ENCODE measurements at regions not wholly inside any gene's neighbourhood (a gene's known extent, or its start where the extent isn't known, plus 50 kb on each side); places are given as distances from the start of the nearest gene placed in this dataset.

DNA sequence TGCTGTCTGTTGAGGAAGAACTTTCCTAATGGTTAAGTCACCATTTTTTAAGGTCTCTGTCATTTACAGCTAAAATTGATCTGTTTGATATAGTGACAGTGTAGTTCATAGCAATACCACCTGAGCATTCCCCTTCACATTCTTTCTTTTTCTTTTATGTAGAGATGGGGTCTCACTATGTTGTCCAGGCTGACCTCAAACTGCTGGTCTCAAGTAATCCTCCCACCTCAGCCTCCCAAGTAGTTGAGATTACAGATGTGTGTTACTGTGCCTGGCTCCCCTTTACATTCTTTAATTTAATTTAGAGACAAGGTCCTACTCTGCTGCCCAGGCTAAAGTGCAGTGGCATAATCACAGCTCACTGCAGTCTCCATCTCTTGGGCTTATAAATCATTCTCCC is 72.7 kb upstream of the ACVR1 start (continued):
- TF ChIP-seq, protein P1, sequence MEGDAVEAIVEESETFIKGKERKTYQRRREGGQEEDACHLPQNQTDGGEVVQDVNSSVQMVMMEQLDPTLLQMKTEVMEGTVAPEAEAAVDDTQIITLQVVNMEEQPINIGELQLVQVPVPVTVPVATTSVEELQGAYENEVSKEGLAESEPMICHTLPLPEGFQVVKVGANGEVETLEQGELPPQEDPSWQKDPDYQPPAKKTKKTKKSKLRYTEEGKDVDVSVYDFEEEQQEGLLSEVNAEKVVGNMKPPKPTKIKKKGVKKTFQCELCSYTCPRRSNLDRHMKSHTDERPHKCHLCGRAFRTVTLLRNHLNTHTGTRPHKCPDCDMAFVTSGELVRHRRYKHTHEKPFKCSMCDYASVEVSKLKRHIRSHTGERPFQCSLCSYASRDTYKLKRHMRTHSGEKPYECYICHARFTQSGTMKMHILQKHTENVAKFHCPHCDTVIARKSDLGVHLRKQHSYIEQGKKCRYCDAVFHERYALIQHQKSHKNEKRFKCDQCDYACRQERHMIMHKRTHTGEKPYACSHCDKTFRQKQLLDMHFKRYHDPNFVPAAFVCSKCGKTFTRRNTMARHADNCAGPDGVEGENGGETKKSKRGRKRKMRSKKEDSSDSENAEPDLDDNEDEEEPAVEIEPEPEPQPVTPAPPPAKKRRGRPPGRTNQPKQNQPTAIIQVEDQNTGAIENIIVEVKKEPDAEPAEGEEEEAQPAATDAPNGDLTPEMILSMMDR (IDR thresholded peaks at IDR 0.05; ENCODE audit: control extremely low read depth in 1 of 3, insufficient read depth in 1 of 3, low read depth in 1 of 3, low read length in 3 of 3): no peak
- TF ChIP-seq RXRA (IDR thresholded peaks at IDR 0.05; ENCODE audit: insufficient read depth, low read depth, low read length) (no peak), CBX8 (IDR thresholded peaks at IDR 0.05; ENCODE audit: borderline replicate concordance, low read depth, low read length) (no peak), CBX5 (IDR thresholded peaks at IDR 0.05; ENCODE audit: low read depth, low read length) (no peak)

All from H1 (cell line).